ENCODE measurements at regions not wholly inside any gene's neighbourhood (a gene's known extent, or its start where the extent isn't known, plus 50 kb on each side); places are given as distances from the start of the nearest gene placed in this dataset.
"Not testable (repeated sequence)": the region's sequence is repeated elsewhere in the genome, so short reads cannot be mapped to it uniquely, and the experiment has no call there.

GRCh38 chr20:52302051-52302450 lies 110.5 kb upstream of the ZFP64 start:
- H3K36me3 ChIP-seq (ENCODE audit: control insufficient read depth in 4 of 4, insufficient read depth in 4 of 4, low read length in 3 of 4); H3K9me3 ChIP-seq (ENCODE audit: control extremely low read depth in 1 of 5, control insufficient read depth in 4 of 5, insufficient read depth in 2 of 5, low read depth in 1 of 5, low read length in 4 of 5); POLR2A ChIA-PET; H3K4me1 ChIP-seq (ENCODE audit: control extremely low read depth in 1 of 4, control insufficient read depth in 4 of 4, insufficient read depth in 4 of 4, low read length in 3 of 4); H3K27me3 ChIP-seq (replicated peaks in 2 of 5; ENCODE audit: control insufficient read depth in 4 of 5, insufficient read depth in 5 of 5, low read length in 4 of 5); CTCF ChIA-PET; H3K27ac ChIP-seq (ENCODE audit: insufficient read depth in 1 of 2, low read depth in 1 of 2, low read length in 2 of 2, poor library complexity in 1 of 2, severe bottlenecking in 2 of 2); DNase-seq; H3K4me3 ChIP-seq (ENCODE audit: control insufficient read depth in 1 of 7, extremely low read depth in 1 of 7, insufficient read depth in 4 of 7, low read depth in 2 of 7, low read length in 6 of 7): not testable (repeated sequence)
- 98% methylated on average over 6 of the region's 6 CpGs for WGBS (ENCODE audit: insufficient coverage)

GRCh38 chr20:52295556-52295955 lies 104.0 kb upstream of the ZFP64 start:
- peaks cover 0 to 2% (median 0%) of the 10 kb centered on the region in 5 experiments for H3K9me3 ChIP-seq (ENCODE audit: control extremely low read depth in 1 of 5, control insufficient read depth in 4 of 5, insufficient read depth in 2 of 5, low read depth in 1 of 5, low read length in 4 of 5)
- DNase-seq, result no peak
- POLR2A ChIA-PET, result no interaction called here
- no peaks in the 10 kb centered on the region for H3K4me1 ChIP-seq (ENCODE audit: control extremely low read depth in 1 of 4, control insufficient read depth in 4 of 4, insufficient read depth in 4 of 4, low read length in 3 of 4)
- H3K27me3 ChIP-seq (replicated peaks in 2 of 5; ENCODE audit: control insufficient read depth in 4 of 5, insufficient read depth in 5 of 5, low read length in 4 of 5), result peaks cover 0 to 4% (median 0%) of the 10 kb centered on the region in 5 experiments
- H3K4me3 ChIP-seq (ENCODE audit: control insufficient read depth in 1 of 7, extremely low read depth in 1 of 7, insufficient read depth in 4 of 7, low read depth in 2 of 7, low read length in 6 of 7), result no peak overlapping the region
- CTCF ChIA-PET, result interaction anchor here (1.3 to 1.6 kb wide), 2 partner anchors 17 to 27 kb away, joined by 3 to 8 read pairs; no protein-coding TSS in a partner anchor
- WGBS (ENCODE audit: insufficient coverage), result 97% methylated on average over 4 of the region's 7 CpGs
- no peaks in the 10 kb centered on the region for H3K36me3 ChIP-seq (ENCODE audit: control insufficient read depth in 4 of 4, insufficient read depth in 4 of 4, low read length in 3 of 4)
- H3K27ac ChIP-seq (ENCODE audit: insufficient read depth in 1 of 2, low read depth in 1 of 2, low read length in 2 of 2, poor library complexity in 1 of 2, severe bottlenecking in 2 of 2), result no peak overlapping the region

GRCh38 chr20:52294106-52294628 lies 102.6 kb upstream of the ZFP64 start:
- CTCF ChIA-PET, result no interaction called here
- no peak overlapping the region for H3K27ac ChIP-seq (ENCODE audit: insufficient read depth in 1 of 2, low read depth in 1 of 2, low read length in 2 of 2, poor library complexity in 1 of 2, severe bottlenecking in 2 of 2)
- H3K4me1 ChIP-seq (ENCODE audit: control extremely low read depth in 1 of 4, control insufficient read depth in 4 of 4, insufficient read depth in 4 of 4, low read length in 3 of 4), result no peaks in the 10 kb centered on the region
- H3K36me3 ChIP-seq (ENCODE audit: control insufficient read depth in 4 of 4, insufficient read depth in 4 of 4, low read length in 3 of 4), result no peaks in the 10 kb centered on the region
- H3K27me3 ChIP-seq (replicated peaks in 2 of 5; ENCODE audit: control insufficient read depth in 4 of 5, insufficient read depth in 5 of 5, low read length in 4 of 5), result peaks cover 0 to 4% (median 0%) of the 10 kb centered on the region in 5 experiments
- peaks cover 0 to 2% (median 0%) of the 10 kb centered on the region in 5 experiments for H3K9me3 ChIP-seq (ENCODE audit: control extremely low read depth in 1 of 5, control insufficient read depth in 4 of 5, insufficient read depth in 2 of 5, low read depth in 1 of 5, low read length in 4 of 5)
- POLR2A ChIA-PET, result no interaction called here
- WGBS (ENCODE audit: insufficient coverage), result 95% methylated on average over 2 of the region's 2 CpGs
- H3K4me3 ChIP-seq (ENCODE audit: control insufficient read depth in 1 of 7, extremely low read depth in 1 of 7, insufficient read depth in 4 of 7, low read depth in 2 of 7, low read length in 6 of 7), result no peak overlapping the region
- no peak for DNase-seq

GRCh38 chr20:52291109-52291508 lies 99.5 kb upstream of the ZFP64 start:
- H3K27me3 ChIP-seq (replicated peaks in 2 of 5; ENCODE audit: control insufficient read depth in 4 of 5, insufficient read depth in 5 of 5, low read length in 4 of 5), result peaks cover 0 to 3% (median 2%) of the 10 kb centered on the region in 5 experiments
- H3K9me3 ChIP-seq (ENCODE audit: control extremely low read depth in 1 of 5, control insufficient read depth in 4 of 5, insufficient read depth in 2 of 5, low read depth in 1 of 5, low read length in 4 of 5), result peaks cover 0 to 2% (median 0%) of the 10 kb centered on the region in 5 experiments
- H3K27ac ChIP-seq (ENCODE audit: insufficient read depth in 1 of 2, low read depth in 1 of 2, low read length in 2 of 2, poor library complexity in 1 of 2, severe bottlenecking in 2 of 2), result no peak overlapping the region
- CTCF ChIA-PET, result no interaction called here
- no peak for DNase-seq
- H3K4me3 ChIP-seq (ENCODE audit: control insufficient read depth in 1 of 7, extremely low read depth in 1 of 7, insufficient read depth in 4 of 7, low read depth in 2 of 7, low read length in 6 of 7), result no peak overlapping the region
- WGBS (ENCODE audit: insufficient coverage), result 92% methylated on average over 8 of the region's 12 CpGs
- no peaks in the 10 kb centered on the region for H3K36me3 ChIP-seq (ENCODE audit: control insufficient read depth in 4 of 4, insufficient read depth in 4 of 4, low read length in 3 of 4)
- POLR2A ChIA-PET, result no interaction called here
- no peaks in the 10 kb centered on the region for H3K4me1 ChIP-seq (ENCODE audit: control extremely low read depth in 1 of 4, control insufficient read depth in 4 of 4, insufficient read depth in 4 of 4, low read length in 3 of 4)

GRCh38 chr20:52290569-52290968 lies 99.0 kb upstream of the ZFP64 start:
- H3K9me3 ChIP-seq (ENCODE audit: control extremely low read depth in 1 of 5, control insufficient read depth in 4 of 5, insufficient read depth in 2 of 5, low read depth in 1 of 5, low read length in 4 of 5), result peaks cover 0 to 2% (median 0%) of the 10 kb centered on the region in 5 experiments
- CTCF ChIA-PET, result no interaction called here
- DNase-seq, result no peak
- no peak overlapping the region for H3K4me3 ChIP-seq (ENCODE audit: control insufficient read depth in 1 of 7, extremely low read depth in 1 of 7, insufficient read depth in 4 of 7, low read depth in 2 of 7, low read length in 6 of 7)
- POLR2A ChIA-PET, result no interaction called here
- H3K27ac ChIP-seq (ENCODE audit: insufficient read depth in 1 of 2, low read depth in 1 of 2, low read length in 2 of 2, poor library complexity in 1 of 2, severe bottlenecking in 2 of 2), result no peak overlapping the region
- H3K27me3 ChIP-seq (replicated peaks in 2 of 5; ENCODE audit: control insufficient read depth in 4 of 5, insufficient read depth in 5 of 5, low read length in 4 of 5), result peaks cover 0 to 3% (median 2%) of the 10 kb centered on the region in 5 experiments
- H3K36me3 ChIP-seq (ENCODE audit: control insufficient read depth in 4 of 4, insufficient read depth in 4 of 4, low read length in 3 of 4), result no peaks in the 10 kb centered on the region
- WGBS (ENCODE audit: insufficient coverage), result 100% methylated on average over 1 of the region's 4 CpGs
- no peaks in the 10 kb centered on the region for H3K4me1 ChIP-seq (ENCODE audit: control extremely low read depth in 1 of 4, control insufficient read depth in 4 of 4, insufficient read depth in 4 of 4, low read length in 3 of 4)

GRCh38 chr20:52289956-52290565 lies 98.5 kb upstream of the ZFP64 start:
- Histone ChIP-seq H3K36me3 (ENCODE audit: control insufficient read depth in 4 of 4, insufficient read depth in 4 of 4, low read length in 3 of 4) (no peaks in the 10 kb centered on the region), H3K27ac (ENCODE audit: insufficient read depth in 1 of 2, low read depth in 1 of 2, low read length in 2 of 2, poor library complexity in 1 of 2, severe bottlenecking in 2 of 2) (no peak overlapping the region), H3K27me3 (replicated peaks in 2 of 5; ENCODE audit: control insufficient read depth in 4 of 5, insufficient read depth in 5 of 5, low read length in 4 of 5) (peaks cover 0 to 5% (median 2%) of the 10 kb centered on the region in 5 experiments), H3K4me1 (ENCODE audit: control extremely low read depth in 1 of 4, control insufficient read depth in 4 of 4, insufficient read depth in 4 of 4, low read length in 3 of 4) (no peaks in the 10 kb centered on the region), H3K4me3 (ENCODE audit: control insufficient read depth in 1 of 7, extremely low read depth in 1 of 7, insufficient read depth in 4 of 7, low read depth in 2 of 7, low read length in 6 of 7) (no peak overlapping the region), H3K9me3 (ENCODE audit: control extremely low read depth in 1 of 5, control insufficient read depth in 4 of 5, insufficient read depth in 2 of 5, low read depth in 1 of 5, low read length in 4 of 5) (peaks cover 0 to 2% (median 0%) of the 10 kb centered on the region in 5 experiments)
- CTCF ChIA-PET, result interaction anchor here (1.4 kb wide), 1 partner anchor 22 kb away, joined by 4 read pairs; no protein-coding TSS in a partner anchor
- no peak for DNase-seq
- 92% methylated on average over 2 of the region's 3 CpGs for WGBS (ENCODE audit: insufficient coverage)
- POLR2A ChIA-PET, result no interaction called here

- no peak for DNase-seq
- Histone ChIP-seq H3K4me3 (ENCODE audit: control insufficient read depth in 1 of 7, extremely low read depth in 1 of 7, insufficient read depth in 4 of 7, low read depth in 2 of 7, low read length in 6 of 7) (no peak overlapping the region), H3K27ac (ENCODE audit: insufficient read depth in 1 of 2, low read depth in 1 of 2, low read length in 2 of 2, poor library complexity in 1 of 2, severe bottlenecking in 2 of 2) (no peak overlapping the region), H3K4me1 (ENCODE audit: control extremely low read depth in 1 of 4, control insufficient read depth in 4 of 4, insufficient read depth in 4 of 4, low read length in 3 of 4) (no peaks in the 10 kb centered on the region), H3K27me3 (replicated peaks in 2 of 5; ENCODE audit: control insufficient read depth in 4 of 5, insufficient read depth in 5 of 5, low read length in 4 of 5) (peaks cover 0 to 25% (median 8%) of the 10 kb centered on the region in 5 experiments), H3K36me3 (ENCODE audit: control insufficient read depth in 4 of 4, insufficient read depth in 4 of 4, low read length in 3 of 4) (no peaks in the 10 kb centered on the region), H3K9me3 (ENCODE audit: control extremely low read depth in 1 of 5, control insufficient read depth in 4 of 5, insufficient read depth in 2 of 5, low read depth in 1 of 5, low read length in 4 of 5) (no peaks in the 10 kb centered on the region)
- 93% methylated on average over 2 of the region's 2 CpGs for WGBS (ENCODE audit: insufficient coverage)
- ChIA-PET CTCF (no interaction called here), POLR2A (no interaction called here)
Observed at GRCh38 chr20:52280407-52280806, 88.8 kb upstream of the ZFP64 start.
